HG03097 (cell line): ENCODE measurements at regions not wholly inside any gene's neighbourhood (a gene's known extent, or its start where the extent isn't known, plus 50 kb on each side); places are given as distances from the start of the nearest gene placed in this dataset.
A peak's percentile ranks its signal among the peaks of the same experiment; 100 is the strongest.
"Not testable (repeated sequence)": the region's sequence is repeated elsewhere in the genome, so short reads cannot be mapped to it uniquely, and the experiment has no call there.

Experiments used
- ATAC-seq: cut with Tn5 transposase; IDR thresholded peaks from one replicate; pipeline ENCODE4 v1.9.1; 2021; ENCODE audit not compliant: unreplicated experiment, low FRiP score

GRCh38 chr9:26789959-26790358 is 102.6 kb downstream of the CAAP1 start:
- no peak for ATAC-seq

- no peak for ATAC-seq
Observed at GRCh38 chr9:26786564-26786963, 106.0 kb downstream of the CAAP1 start.

GRCh38 chr9:26782899-26783298 is 109.7 kb downstream of the CAAP1 start:
- no peak for ATAC-seq

GRCh38 chr9:26781906-26782305 is 110.7 kb downstream of the CAAP1 start:
- no peak for ATAC-seq

GRCh38 chr9:26780307-26780706 is 112.3 kb downstream of the CAAP1 start:
- ATAC-seq, result not testable (repeated sequence)

- ATAC-seq, result no peak
Observed at GRCh38 chr9:26779062-26779461, 113.5 kb downstream of the CAAP1 start.

- ATAC-seq, result no peak
Observed at GRCh38 chr9:26775391-26775790, 117.2 kb downstream of the CAAP1 start.

- no peak for ATAC-seq
Observed at GRCh38 chr9:26773056-26773455, 119.5 kb downstream of the CAAP1 start.

GRCh38 chr9:26770821-26771220 is 121.8 kb downstream of the CAAP1 start:
- no peak for ATAC-seq

GRCh38 chr9:26768145-26768544 is 124.5 kb downstream of the CAAP1 start:
- ATAC-seq, result no peak

GRCh38 chr9:26760675-26761074 is 131.9 kb downstream of the CAAP1 start:
- ATAC-seq, result no peak

GRCh38 chr9:26758655-26759054 is 133.9 kb downstream of the CAAP1 start:
- no peak for ATAC-seq

GRCh38 chr9:26756881-26757280 is 135.7 kb downstream of the CAAP1 start:
- ATAC-seq, result no peak

GRCh38 chr9:26755476-26755875 is 137.1 kb downstream of the CAAP1 start:
- no peak for ATAC-seq

- no peak for ATAC-seq
Observed at GRCh38 chr9:26754509-26755164, 138.0 kb downstream of the CAAP1 start.

GRCh38 chr9:26753971-26754370 is 138.6 kb downstream of the CAAP1 start:
- ATAC-seq, result no peak

- no peak for ATAC-seq
Observed at GRCh38 chr9:26750162-26750561, 142.4 kb downstream of the CAAP1 start.

GRCh38 chr9:26748449-26749058 is 144.0 kb downstream of the CAAP1 start:
- ATAC-seq, result no peak

- ATAC-seq, result no peak
Observed at GRCh38 chr9:26747611-26748010, 145.0 kb downstream of the CAAP1 start.

GRCh38 chr9:26746357-26747072 is 146.1 kb downstream of the CAAP1 start:
- ATAC-seq, result peak; percentile 93

GRCh38 chr9:26745111-26745510 is 147.5 kb downstream of the CAAP1 start:
- no peak for ATAC-seq
